GM21381 (cell line): ENCODE measurements at regions not wholly inside any gene's neighbourhood (a gene's known extent, or its start where the extent isn't known, plus 50 kb on each side); places are given as distances from the start of the nearest gene placed in this dataset.

Experiments
- ATAC-seq: cut with Tn5 transposase; IDR thresholded peaks from one replicate; pipeline ENCODE4 v1.9.1; 2021; ENCODE audit warnings: mild to moderate bottlenecking, moderate library complexity; ENCODE audit not compliant: unreplicated experiment

DNA sequence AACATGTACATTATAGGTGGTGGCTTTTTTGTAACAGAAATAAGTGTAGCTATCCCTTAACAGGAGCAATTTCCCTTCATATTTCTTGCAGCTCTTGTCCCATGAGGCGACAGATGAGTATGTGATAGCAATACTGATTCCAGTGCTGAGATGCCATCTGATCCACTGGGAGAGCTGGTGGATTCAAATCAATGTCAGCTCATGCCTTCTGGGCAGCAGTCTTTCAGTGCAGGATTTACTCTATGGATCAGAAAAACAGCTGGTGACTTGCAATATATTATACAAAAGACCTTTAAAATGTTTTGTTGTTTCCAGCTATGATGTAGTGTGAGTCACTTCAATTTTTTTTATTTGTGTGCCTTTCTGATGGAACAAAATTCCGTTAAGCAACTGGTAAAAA lies 259.9 kb upstream of the SASH1 start:
- ATAC-seq: no peak

DNA sequence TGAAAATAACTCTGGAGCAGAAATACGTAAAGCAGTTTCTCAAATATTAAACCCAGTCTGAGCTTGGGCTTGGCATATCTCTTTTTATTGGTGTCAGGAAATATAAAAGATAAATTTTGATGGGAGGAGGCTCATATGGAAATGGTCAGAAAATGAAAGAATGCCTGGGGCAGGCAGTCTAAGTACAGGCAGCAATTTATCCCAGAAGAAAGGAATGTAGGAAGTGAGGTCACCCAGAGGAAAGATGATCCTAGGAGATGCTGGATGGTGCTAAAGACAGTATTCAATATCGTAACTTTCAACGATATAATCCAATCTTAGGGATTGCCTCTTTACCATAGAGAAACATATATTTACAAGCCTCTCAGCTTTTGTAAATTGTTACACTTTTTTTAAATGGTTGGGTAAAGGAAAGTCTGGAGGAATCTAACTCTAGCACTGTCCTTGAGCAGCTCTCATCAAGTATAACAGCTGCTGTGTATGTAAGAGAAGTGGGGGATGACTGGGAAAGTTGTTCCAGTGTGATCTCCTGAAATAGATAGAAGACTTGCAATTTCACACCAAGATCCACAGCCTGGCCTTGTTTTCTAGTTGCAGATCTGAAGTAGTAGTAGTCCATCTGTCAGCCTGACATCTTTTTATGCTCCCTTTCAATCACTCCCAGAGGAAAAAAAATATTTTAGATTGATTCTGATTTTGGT lies 256.9 kb upstream of the SASH1 start:
- no peak for ATAC-seq

DNA sequence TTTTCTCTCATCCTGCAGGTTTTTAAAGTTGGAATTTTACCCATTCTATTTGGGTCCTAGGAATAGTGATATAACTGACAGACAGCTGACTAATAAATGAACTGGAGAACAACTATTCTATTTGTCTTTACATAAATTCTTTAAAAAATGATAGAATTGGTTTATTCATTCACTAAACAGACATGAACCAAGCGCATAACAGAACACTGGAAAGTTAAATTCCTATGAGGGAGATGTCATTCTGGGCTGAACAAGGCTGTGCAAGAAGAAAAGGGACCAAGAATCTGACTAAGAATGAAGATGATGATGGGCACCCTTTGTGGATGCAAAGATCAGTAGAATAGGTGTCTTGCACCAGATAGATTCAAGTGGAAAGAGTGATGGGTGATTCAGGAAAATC lies 256.3 kb upstream of the SASH1 start:
- ATAC-seq: no peak

- no peak for ATAC-seq
Measured at GRCh38 chr6:148086843-148087242, 255.8 kb upstream of the SASH1 start.

- no peak for ATAC-seq
Measured at GRCh38 chr6:148087659-148088058, 255.0 kb upstream of the SASH1 start.

GRCh38 chr6:148090326-148090725 lies 252.3 kb upstream of the SASH1 start:
- ATAC-seq: no peak

- no peak for ATAC-seq
Measured at GRCh38 chr6:148091394-148091793, 251.2 kb upstream of the SASH1 start.

DNA sequence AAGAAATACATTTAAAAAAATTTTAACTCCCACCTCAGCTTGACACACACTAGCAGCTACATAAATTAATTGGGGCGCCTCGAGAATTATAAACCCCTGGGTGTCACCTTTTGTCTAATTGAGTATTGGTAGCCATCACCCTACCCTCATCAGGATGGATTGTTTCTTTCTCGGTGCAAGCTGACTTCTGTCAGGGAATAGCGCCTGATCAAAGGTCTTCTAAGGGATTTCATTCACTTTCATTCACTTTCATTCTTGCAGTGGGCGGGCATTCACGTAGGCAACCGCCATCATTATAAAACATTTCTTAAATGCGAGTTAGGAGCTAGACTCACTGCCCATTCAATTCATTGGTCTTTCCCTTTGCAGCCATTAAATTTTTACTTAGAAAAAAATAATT lies 239.2 kb upstream of the SASH1 start:
- ATAC-seq: no peak

DNA sequence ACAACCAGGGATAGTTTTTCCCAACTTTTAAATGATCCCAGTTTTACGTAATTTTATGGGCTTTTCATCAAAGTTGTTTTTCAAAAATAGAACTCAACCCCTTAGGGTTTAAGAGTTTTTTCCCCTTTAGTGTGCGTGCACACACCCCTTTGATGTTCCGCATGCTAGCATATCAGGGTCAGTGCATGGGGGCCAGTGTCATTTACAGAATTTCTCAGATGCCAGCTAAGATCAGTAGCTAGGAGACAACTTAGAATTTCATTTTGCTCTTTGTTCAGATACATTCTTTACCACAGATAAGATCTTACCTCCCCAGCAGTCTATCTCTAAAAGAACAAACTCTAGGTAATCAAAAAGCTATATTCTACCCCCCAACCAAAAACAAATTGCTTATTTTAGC lies 238.5 kb upstream of the SASH1 start:
- ATAC-seq: no peak

DNA sequence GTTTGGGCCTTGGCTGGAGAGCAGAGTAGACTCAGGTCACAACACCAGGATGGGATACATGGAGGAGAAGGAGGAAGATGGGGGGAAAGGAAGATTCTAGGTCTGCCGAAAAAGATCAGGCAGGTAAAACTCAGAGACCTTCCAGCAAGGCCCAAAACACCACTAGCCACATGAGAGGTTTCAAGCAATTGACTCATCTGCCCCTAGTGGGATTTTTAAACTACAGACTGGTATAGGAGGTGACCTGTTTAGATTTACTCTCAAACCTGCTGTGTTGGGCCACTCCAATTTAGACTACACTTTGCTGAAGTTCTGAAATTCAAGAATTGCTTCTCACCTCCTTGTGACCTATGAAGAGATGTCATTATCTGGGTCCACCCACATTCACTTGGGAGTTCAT lies 236.9 kb upstream of the SASH1 start:
- ATAC-seq: no peak

DNA sequence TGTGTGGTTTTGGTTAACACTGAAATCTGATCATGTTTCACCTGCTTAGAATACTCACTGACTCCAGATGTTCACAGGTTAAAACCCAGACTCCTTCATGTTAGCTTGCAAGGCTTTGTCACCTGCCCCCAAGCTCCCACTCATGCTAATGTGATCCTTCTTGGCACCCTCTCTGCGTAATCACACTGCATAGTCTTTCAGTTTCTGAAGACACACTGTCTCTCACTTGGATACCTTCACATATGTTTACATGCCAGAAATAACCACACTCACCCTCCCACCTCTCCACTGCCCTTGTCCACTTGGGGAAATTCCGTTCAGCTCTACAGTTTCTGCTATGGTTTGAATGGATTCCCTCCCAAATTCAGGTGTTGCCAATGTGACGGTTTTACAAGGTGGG lies 234.7 kb upstream of the SASH1 start:
- no peak for ATAC-seq

DNA sequence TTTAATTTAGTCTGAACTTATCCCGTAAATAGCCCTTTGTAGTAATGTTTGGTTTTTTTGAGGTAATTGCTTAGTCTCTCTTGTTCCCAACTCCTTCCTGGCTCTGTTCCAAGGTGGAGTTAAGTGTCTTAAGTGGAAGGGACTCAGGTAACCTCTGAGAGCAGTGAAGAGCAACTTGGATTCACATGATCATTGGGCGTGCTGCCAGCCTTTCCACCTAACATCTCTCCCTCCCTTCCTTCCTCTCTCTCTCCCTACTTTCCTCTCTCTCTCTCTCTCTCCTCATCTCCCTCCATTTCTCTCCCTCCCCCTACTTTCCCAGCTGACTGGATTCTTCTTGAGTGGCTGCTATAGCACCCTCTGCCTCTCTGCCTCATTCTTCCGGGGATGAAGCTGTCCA lies 232.9 kb upstream of the SASH1 start:
- no peak for ATAC-seq

DNA sequence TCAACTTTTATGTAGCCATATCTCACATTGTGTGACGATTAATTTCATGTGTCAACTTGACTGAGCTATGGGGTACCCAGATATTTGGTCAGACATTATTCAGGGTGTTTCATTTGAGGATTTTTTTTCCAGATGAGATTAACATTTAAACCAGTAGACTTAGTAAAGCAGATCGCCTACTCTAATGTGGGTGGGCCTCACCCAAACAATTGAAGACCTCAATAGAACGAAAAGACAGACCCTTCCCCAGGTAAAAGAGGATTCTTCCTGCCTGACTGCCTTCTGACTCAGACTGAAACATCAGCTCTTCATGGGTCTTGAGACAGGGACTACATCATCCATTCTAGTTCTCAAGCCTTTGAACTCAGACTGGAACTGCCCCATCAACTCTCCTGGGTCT lies 231.7 kb upstream of the SASH1 start:
- ATAC-seq: no peak

GRCh38 chr6:148112851-148113319 lies 229.8 kb upstream of the SASH1 start:
- no peak for ATAC-seq

GRCh38 chr6:148116001-148116400 lies 226.6 kb upstream of the SASH1 start:
- ATAC-seq: no peak

- ATAC-seq: no peak
Measured at GRCh38 chr6:148118244-148118643, 224.4 kb upstream of the SASH1 start.

GRCh38 chr6:148128014-148128730 lies 214.5 kb upstream of the SASH1 start:
- no peak for ATAC-seq

DNA sequence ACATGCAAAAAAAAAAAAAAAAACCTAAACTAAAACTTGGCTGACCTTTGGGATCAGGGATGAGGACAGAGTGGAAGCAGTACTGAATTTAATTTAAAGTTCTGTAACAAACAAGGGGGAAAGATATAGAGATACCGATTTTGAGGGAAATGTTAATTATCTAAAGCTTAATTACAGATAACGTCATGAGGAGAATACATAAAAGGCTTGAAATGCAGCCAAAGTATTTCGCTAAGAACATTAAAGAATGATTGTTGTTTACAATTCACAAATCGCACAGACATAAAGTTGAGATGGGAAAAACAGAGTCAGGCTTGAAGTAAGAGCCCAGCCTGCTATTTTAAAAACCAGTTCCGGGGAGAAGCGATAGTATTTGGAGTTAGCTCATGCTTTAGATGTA lies 208.0 kb upstream of the SASH1 start:
- ATAC-seq: no peak

GRCh38 chr6:148136586-148136985 lies 206.1 kb upstream of the SASH1 start:
- ATAC-seq: no peak

DNA sequence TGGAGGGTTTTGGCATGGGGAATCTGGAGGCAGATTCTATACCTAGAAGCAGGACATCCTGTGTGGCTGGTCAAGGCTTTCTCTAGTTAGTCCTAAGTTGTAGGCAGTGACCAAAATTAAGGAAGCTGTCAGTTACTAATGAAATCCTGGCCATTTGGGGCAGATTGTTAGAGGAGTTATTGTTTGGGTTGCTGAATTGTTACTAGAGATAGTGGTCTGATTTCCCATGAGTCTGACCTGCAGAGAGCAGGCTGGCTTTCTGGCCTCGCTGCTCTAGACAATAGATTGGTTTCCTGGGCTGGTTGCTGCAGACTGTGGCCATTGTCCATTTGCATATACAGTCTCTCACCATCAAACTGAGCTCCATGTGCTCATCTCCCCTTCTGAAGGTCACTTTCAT lies 205.0 kb upstream of the SASH1 start:
- ATAC-seq: no peak

DNA sequence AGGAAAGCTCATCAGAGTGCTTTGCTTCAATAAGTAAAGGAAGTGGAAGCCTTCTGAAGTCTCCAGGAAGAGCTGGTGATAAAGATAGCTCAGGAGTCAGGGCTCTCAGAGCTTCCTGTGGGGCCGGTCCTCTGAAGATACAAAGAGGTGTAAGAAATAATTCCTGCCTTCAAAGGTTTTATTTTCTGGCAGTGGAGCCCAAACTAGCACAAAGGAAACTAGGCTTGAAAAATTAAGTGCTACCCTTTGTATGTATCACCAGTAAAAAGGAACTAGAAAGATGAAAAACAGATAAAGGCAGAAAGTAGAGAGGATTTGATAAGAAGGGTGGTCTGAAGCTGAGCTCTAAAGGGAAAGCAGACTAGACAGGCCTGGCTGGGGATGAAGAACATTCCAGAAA lies 204.1 kb upstream of the SASH1 start:
- ATAC-seq: no peak

DNA sequence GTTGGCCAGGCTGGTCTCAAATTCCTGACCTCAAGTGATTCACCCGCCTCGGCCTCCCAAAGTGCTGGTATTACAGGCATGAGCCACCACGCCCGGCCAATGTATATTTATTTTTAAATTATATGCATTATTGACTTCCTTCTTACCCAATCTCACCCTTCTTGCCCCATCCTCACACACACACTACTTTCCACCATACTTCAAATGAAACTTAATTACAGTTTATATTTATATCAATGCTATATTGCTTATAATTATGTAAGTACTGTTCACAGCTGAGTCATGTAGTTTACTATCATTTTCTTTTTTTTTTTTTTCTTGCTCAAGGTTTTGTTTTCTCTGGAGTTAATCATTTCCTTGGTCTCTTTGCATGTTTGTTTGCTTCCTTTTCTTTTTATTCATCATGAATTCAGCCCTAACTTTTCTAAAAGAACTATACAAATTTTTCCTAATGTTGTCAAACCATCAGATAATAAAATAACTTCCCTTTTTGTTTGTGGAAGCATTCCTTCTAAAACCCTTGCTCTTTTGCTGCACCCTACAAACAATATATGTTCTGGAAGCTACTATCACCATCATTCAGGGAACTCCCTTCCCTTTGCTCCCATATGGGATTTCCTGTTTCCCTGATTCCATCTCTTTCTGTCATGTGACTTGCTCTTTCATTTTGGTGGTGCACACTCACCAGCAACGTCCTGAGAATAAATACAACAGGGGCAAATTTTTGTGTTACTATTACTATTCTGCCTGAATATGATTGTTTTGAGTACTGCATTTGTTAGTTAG lies 201.7 kb upstream of the SASH1 start:
- no peak for ATAC-seq
